ENCODE measurements at regions not wholly inside any gene's neighbourhood (a gene's known extent, or its start where the extent isn't known, plus 50 kb on each side); places are given as distances from the start of the nearest gene placed in this dataset.

- TF ChIP-seq CTCF (IDR thresholded peaks at IDR 0.05) (no peak), POLR2A (IDR thresholded peaks at IDR 0.05) (no peak)
Measured at GRCh38 chr4:108317377-108317776, 148.6 kb upstream of the LEF1 start.

GRCh38 chr4:108315694-108316093 is 147.0 kb upstream of the LEF1 start:
- Histone ChIP-seq H3K9me3 (no peaks in the 10 kb centered on the region), H3K27me3 (no peaks in the 10 kb centered on the region), H3K4me3 (no peak overlapping the region), H3K27ac (no peak overlapping the region), H3K4me1 (no peaks in the 10 kb centered on the region), H3K36me3 (no peaks in the 10 kb centered on the region)
- TF ChIP-seq POLR2A (IDR thresholded peaks at IDR 0.05), result no peak
- no peak for TF ChIP-seq CTCF (IDR thresholded peaks at IDR 0.05)
- no peak for DNase-seq

More at GRCh38 chr4:108317377-108317776, 148.6 kb upstream of the LEF1 start:
- no peaks in the 10 kb centered on the region for H3K27me3 ChIP-seq
- no peaks in the 10 kb centered on the region for H3K4me1 ChIP-seq
- no peaks in the 10 kb centered on the region for H3K9me3 ChIP-seq
- H3K27ac ChIP-seq, result no peak overlapping the region
- H3K36me3 ChIP-seq, result no peaks in the 10 kb centered on the region
- H3K4me3 ChIP-seq, result no peak overlapping the region
- DNase-seq, result no peak

GRCh38 chr4:108314900-108315589 is 146.3 kb upstream of the LEF1 start:
- H3K4me1 ChIP-seq, result no peaks in the 10 kb centered on the region
- H3K36me3 ChIP-seq, result no peaks in the 10 kb centered on the region
- TF ChIP-seq CTCF (IDR thresholded peaks at IDR 0.05) (no peak), POLR2A (IDR thresholded peaks at IDR 0.05) (no peak)
- no peaks in the 10 kb centered on the region for H3K9me3 ChIP-seq
- H3K27ac ChIP-seq, result no peak overlapping the region
- H3K4me3 ChIP-seq, result no peak overlapping the region
- H3K27me3 ChIP-seq, result no peaks in the 10 kb centered on the region
- no peak for DNase-seq

- Histone ChIP-seq H3K4me3 (no peak overlapping the region), H3K9me3 (no peaks in the 10 kb centered on the region), H3K4me1 (no peaks in the 10 kb centered on the region), H3K27ac (no peak overlapping the region), H3K36me3 (no peaks in the 10 kb centered on the region), H3K27me3 (no peaks in the 10 kb centered on the region)
- no peak for DNase-seq
- TF ChIP-seq POLR2A (IDR thresholded peaks at IDR 0.05) (no peak), CTCF (IDR thresholded peaks at IDR 0.05) (no peak)
Measured at GRCh38 chr4:108313546-108314339, 145.0 kb upstream of the LEF1 start.

GRCh38 chr4:108311313-108311712 is 142.6 kb upstream of the LEF1 start:
- DNase-seq, result no peak
- Histone ChIP-seq H3K27me3 (no peaks in the 10 kb centered on the region), H3K4me1 (no peaks in the 10 kb centered on the region), H3K27ac (no peak overlapping the region), H3K9me3 (no peaks in the 10 kb centered on the region), H3K36me3 (no peaks in the 10 kb centered on the region), H3K4me3 (no peak overlapping the region)
- TF ChIP-seq POLR2A (IDR thresholded peaks at IDR 0.05) (no peak), CTCF (IDR thresholded peaks at IDR 0.05) (no peak)
